Upper lobe of left lung (tissue), 6 donors: ENCODE measurements at regions not wholly inside any gene's neighbourhood (a gene's known extent, or its start where the extent isn't known, plus 50 kb on each side); places are given as distances from the start of the nearest gene placed in this dataset.
"Not testable (repeated sequence)": the region's sequence is repeated elsewhere in the genome, so short reads cannot be mapped to it uniquely, and the experiment has no call there.

Source experiments
- ATAC-seq, 2 donors: fragments of 200-7000 bp; cut with Tn5 transposase; one replicate each; pipeline ENCODE4 v1.9.1; 2022; ENCODE audit warnings: mild to moderate bottlenecking in 2 of 2, moderate library complexity in 2 of 2; ENCODE audit not compliant: low FRiP score in 2 of 2
- DNase-seq, 2 donors: peaks; one replicate each; pipeline ENCODE4 v3.0.0-alpha.2; 2019 to 2020
- H3K27ac ChIP-seq, 4 donors: fragments of 200-600 bp; sonication (generic); one replicate each; pipeline ENCODE4 v1.5.1; 2016 to 2019
- H3K27me3 ChIP-seq, 4 donors: fragments of 200-600 bp; sonication (generic); one replicate each; pipeline ENCODE4 v1.5.1; 2017 to 2019
- H3K36me3 ChIP-seq, 4 donors: fragments of 200-600 bp; sonication (generic); one replicate each; pipeline ENCODE4 v1.5.1; 2016 to 2019
- H3K4me1 ChIP-seq, 4 donors: fragments of 200-600 bp; sonication (generic); one replicate each; pipeline ENCODE4 v1.5.1; 2018 to 2019
- H3K4me3 ChIP-seq, 4 donors: fragments of 200-600 bp; sonication (generic); one replicate each; pipeline ENCODE4 v1.5.1; 2017 to 2019; ENCODE audit warnings: mild to moderate bottlenecking in 2 of 4, moderate library complexity in 1 of 4
- H3K9me3 ChIP-seq, 4 donors: fragments of 200-600 bp; sonication (generic); one replicate each; pipeline ENCODE4 v1.5.1; 2018 to 2019
- CTCF ChIP-seq, 6 experiments: fragments of 450-650 bp in 4 of 6; fragments of 200-600 bp in 2 of 6; sonication (generic) in 2 of 6; IDR thresholded peaks; one replicate each; pipeline ENCODE4 v1.5.1; 2016 to 2019; ENCODE audit warnings: antibody characterized with exemption in 6 of 6
- EP300 ChIP-seq, 4 donors: sonication (generic); formaldehyde crosslinking; IDR thresholded peaks; one replicate each; pipeline ENCODE4 v1.5.1; 2017; ENCODE audit warnings: antibody characterized with exemption in 4 of 4, control low read depth in 2 of 4
- POLR2A ChIP-seq, 4 donors: fragments of 450-650 bp; IDR thresholded peaks; one replicate each; pipeline ENCODE4 v1.5.1; 2016 to 2017; ENCODE audit warnings: antibody characterized with exemption in 4 of 4, mild to moderate bottlenecking in 2 of 4
- POLR2AphosphoS5 ChIP-seq, 2 donors: sonication (generic); formaldehyde crosslinking; IDR thresholded peaks; one replicate each; pipeline ENCODE4 v1.5.1; 2017; ENCODE audit warnings: antibody characterized with exemption in 2 of 2
- WGBS, 2 donors: methylation state at CpG; one replicate each; pipeline ENCODE4 v1.1.5; 2017 to 2018; 5-methylcytosine and 5-hydroxymethylcytosine counted together
- donor health status: DM: no; HTN: no; CAD: no; lungs with moderate emphysema.
- donor health status: DM: no; HTN: yes; CAD: no; lungs with severe emphysema.

DNA sequence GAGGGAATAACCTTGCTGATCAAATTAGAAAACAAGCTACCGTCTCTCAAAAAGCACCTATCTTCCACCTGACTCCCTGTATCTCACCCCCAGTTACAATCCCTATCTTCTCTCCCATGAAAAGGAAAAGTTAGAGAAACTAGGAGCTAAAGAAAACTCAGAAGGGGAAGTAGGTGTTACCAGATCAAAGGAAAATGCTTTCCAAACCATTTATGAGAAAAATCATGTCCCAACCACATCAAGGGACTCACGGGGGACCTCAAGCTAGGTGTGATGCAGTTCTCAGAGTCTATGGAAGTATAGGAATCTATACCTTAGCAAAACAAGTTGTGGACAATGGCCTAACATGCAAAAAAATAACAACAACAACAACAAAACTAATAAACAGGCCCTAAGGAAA lies 135.5 kb upstream of the RMP24 start:
- no peaks in the 10 kb centered on the region for H3K27me3 ChIP-seq
- WGBS, 2 donors: 76 to 83% methylated on average over 2 of the region's 2 CpGs
- TF ChIP-seq POLR2A (IDR thresholded peaks at IDR 0.05) (no peak), POLR2AphosphoS5 (IDR thresholded peaks at IDR 0.05) (no peak), EP300 (IDR thresholded peaks at IDR 0.05) (no peak), CTCF (IDR thresholded peaks at IDR 0.05) (no peak)
- DNase-seq (no peak), ATAC-seq (no peak)
- no peaks in the 10 kb centered on the region for H3K4me1 ChIP-seq
- peaks cover 7 to 9% (median 8%) of the 10 kb centered on the region in 4 donors for H3K9me3 ChIP-seq
- H3K4me3 ChIP-seq: no peak overlapping the region
- no peak overlapping the region for H3K27ac ChIP-seq
- H3K36me3 ChIP-seq: no peaks in the 10 kb centered on the region

DNA sequence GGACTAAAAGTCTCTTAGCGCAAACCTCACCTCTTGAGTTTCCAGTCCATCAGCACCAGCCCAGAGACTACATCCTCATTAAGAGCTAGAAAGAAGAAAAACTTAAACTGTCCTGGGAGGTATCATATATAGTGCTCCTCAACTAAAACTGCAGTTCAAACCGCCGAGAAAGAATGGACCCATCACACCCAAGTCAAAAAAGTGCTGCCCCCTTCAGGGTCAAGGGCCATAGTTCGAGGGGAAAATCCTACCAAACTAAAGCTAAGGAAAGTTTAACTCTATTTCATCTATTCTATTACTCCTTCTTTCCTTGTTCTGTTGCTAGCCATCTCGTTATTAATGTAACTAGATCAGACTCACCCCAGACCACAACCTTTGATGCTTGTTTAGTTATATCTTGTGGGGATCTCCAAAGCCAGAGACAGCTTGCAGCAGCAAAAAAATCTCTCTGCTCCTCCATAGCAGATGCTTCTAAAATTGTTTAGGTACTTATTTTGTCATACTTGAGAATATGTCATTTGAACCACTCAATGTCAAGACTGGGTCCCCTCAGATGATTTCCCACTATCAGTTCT lies 134.5 kb upstream of the RMP24 start:
- ATAC-seq (no peak), DNase-seq (no peak)
- Histone ChIP-seq H3K4me1 (no peaks in the 10 kb centered on the region), H3K36me3 (no peaks in the 10 kb centered on the region), H3K4me3 (no peak overlapping the region), H3K27ac (no peak overlapping the region), H3K27me3 (no peaks in the 10 kb centered on the region), H3K9me3 (no peaks in the 10 kb centered on the region)
- TF ChIP-seq POLR2A (IDR thresholded peaks at IDR 0.05) (no peak), CTCF (IDR thresholded peaks at IDR 0.05) (no peak), POLR2AphosphoS5 (IDR thresholded peaks at IDR 0.05) (no peak), EP300 (IDR thresholded peaks at IDR 0.05) (no peak)
- 72 to 83% methylated on average over 5 of the region's 5 CpGs for WGBS, 2 donors

- Histone ChIP-seq H3K4me3 (no peak overlapping the region), H3K36me3 (no peaks in the 10 kb centered on the region), H3K9me3 (no peaks in the 10 kb centered on the region), H3K27ac (no peak overlapping the region), H3K4me1 (no peaks in the 10 kb centered on the region), H3K27me3 (no peaks in the 10 kb centered on the region)
- TF ChIP-seq POLR2AphosphoS5 (IDR thresholded peaks at IDR 0.05) (no peak), EP300 (IDR thresholded peaks at IDR 0.05) (no peak), POLR2A (IDR thresholded peaks at IDR 0.05) (no peak), CTCF (IDR thresholded peaks at IDR 0.05) (no peak)
- no peak for ATAC-seq
- DNase-seq: no peak
- WGBS, 2 donors: 81 to 91% methylated on average over 2 of the region's 2 CpGs
These were observed 131.2 kb upstream of the RMP24 start for GRCh38 chr18:35841283-35841682.

GRCh38 chr18:35842536-35842935 lies 129.9 kb upstream of the RMP24 start:
- 50 to 64% methylated on average over 5 of the region's 5 CpGs for WGBS, 2 donors

GRCh38 chr18:35848321-35848720 lies 124.2 kb upstream of the RMP24 start:
- ATAC-seq, H3K36me3 ChIP-seq, H3K4me1 ChIP-seq, H3K27ac ChIP-seq, DNase-seq, H3K4me3 ChIP-seq, H3K27me3 ChIP-seq, H3K9me3 ChIP-seq: not testable (repeated sequence)
- WGBS, 2 donors: 81 to 84% methylated on average over 5 of the region's 5 CpGs

More at GRCh38 chr18:35842536-35842935, 129.9 kb upstream of the RMP24 start:
- TF ChIP-seq POLR2AphosphoS5 (IDR thresholded peaks at IDR 0.05) (no peak), CTCF (IDR thresholded peaks at IDR 0.05) (no peak), EP300 (IDR thresholded peaks at IDR 0.05) (no peak), POLR2A (IDR thresholded peaks at IDR 0.05) (no peak)
- DNase-seq (no peak), ATAC-seq (no peak)
- H3K9me3 ChIP-seq: no peaks in the 10 kb centered on the region
- no peak overlapping the region for H3K27ac ChIP-seq
- no peak overlapping the region for H3K4me3 ChIP-seq
- no peaks in the 10 kb centered on the region for H3K27me3 ChIP-seq
- no peaks in the 10 kb centered on the region for H3K4me1 ChIP-seq
- H3K36me3 ChIP-seq: no peaks in the 10 kb centered on the region

- not testable (repeated sequence) for DNase-seq, H3K4me1 ChIP-seq, H3K4me3 ChIP-seq, ATAC-seq, H3K9me3 ChIP-seq, H3K27me3 ChIP-seq, H3K27ac ChIP-seq, H3K36me3 ChIP-seq
- 58 to 76% methylated on average over 2 of the region's 2 CpGs for WGBS, 2 donors
These were observed 123.2 kb upstream of the RMP24 start for GRCh38 chr18:35849241-35849640.
